ENCODE measurements at regions not wholly inside any gene's neighbourhood (a gene's known extent, or its start where the extent isn't known, plus 50 kb on each side); places are given as distances from the start of the nearest gene placed in this dataset.

DNA sequence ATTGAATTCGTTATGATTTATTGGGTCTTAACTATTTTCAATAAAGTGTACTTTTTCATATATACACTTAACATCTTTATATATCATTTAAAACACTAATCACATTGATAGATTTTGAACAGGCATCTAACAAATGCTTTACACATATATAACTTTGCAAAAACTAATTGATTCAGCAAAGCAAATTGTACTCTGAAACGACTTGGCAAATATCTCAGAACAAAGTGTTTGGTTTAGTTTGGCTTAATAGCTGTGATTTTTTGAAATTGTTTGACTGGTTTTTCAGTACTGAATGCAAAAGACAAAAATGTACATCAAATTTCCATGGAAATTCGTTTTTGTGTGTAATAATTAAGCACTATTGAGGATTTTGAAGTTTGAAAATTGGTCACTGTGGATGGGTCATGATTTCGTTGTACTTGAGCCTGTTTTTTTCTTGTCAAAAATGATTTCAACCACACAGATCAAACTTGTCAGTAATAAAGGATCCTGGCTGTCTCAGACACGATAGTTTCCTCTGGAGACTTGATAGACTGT lies 125.3 kb upstream of the SLC25A13 start:
- intact Hi-C loops (cut with micrococcal nuclease; ENCODE audit: unreplicated experiment), result no loop called here
- TF ChIP-seq, protein P1, sequence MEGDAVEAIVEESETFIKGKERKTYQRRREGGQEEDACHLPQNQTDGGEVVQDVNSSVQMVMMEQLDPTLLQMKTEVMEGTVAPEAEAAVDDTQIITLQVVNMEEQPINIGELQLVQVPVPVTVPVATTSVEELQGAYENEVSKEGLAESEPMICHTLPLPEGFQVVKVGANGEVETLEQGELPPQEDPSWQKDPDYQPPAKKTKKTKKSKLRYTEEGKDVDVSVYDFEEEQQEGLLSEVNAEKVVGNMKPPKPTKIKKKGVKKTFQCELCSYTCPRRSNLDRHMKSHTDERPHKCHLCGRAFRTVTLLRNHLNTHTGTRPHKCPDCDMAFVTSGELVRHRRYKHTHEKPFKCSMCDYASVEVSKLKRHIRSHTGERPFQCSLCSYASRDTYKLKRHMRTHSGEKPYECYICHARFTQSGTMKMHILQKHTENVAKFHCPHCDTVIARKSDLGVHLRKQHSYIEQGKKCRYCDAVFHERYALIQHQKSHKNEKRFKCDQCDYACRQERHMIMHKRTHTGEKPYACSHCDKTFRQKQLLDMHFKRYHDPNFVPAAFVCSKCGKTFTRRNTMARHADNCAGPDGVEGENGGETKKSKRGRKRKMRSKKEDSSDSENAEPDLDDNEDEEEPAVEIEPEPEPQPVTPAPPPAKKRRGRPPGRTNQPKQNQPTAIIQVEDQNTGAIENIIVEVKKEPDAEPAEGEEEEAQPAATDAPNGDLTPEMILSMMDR (IDR thresholded peaks at IDR 0.05; ENCODE audit: unreplicated experiment), result no peak
- no peak for DNase-seq
- CTCF ChIA-PET, result no interaction called here
- Mint-ChIP-seq H3K4me3 (ENCODE audit: low read depth, unreplicated experiment) (no peak overlapping the region), H3K9me3 (ENCODE audit: low read depth, unreplicated experiment) (no peaks in the 10 kb centered on the region), H3K27me3 (ENCODE audit: unreplicated experiment) (no peaks in the 10 kb centered on the region), H3K4me1 (ENCODE audit: low read depth, unreplicated experiment) (no peaks in the 10 kb centered on the region), H3K27ac (ENCODE audit: unreplicated experiment) (no peak overlapping the region), H3K36me3 (ENCODE audit: insufficient read depth, unreplicated experiment) (no peaks in the 10 kb centered on the region)
- no TSS peak for BruUV-seq (replicated peaks)

DNA sequence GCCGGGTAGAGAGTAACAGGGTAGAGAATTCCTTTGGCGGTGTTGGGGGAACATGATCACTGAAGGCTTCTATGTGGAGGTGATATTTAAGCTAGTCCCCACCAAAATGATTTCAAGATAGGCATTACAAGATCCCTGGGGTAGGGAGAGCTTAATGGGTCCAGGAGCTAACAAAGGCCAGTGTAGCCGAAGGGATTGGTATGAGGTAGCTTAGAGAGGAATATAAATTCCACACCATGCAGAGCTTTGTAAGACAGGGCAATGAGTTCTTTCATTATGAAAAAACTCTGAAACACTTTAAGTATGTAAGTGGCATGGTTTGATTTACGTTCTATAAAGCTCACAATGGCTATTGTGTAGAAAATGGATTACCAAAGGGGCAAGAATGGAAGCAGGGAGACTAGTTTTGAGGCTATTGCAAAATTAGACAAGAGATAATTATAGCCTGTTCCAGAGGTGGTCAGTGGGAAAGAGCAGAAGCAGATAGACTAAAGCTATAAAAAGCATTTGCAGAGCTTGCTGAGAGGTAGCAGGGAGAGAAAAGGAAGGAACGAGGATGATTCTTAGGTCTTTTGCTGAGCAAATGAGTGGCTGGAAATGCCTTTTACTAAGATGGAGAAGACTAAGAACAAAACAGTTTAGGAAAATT lies 119.7 kb upstream of the SLC25A13 start:
- intact Hi-C loops (cut with micrococcal nuclease; ENCODE audit: unreplicated experiment), result no loop called here
- Mint-ChIP-seq H3K4me3 (ENCODE audit: low read depth, unreplicated experiment) (no peak overlapping the region), H3K9me3 (ENCODE audit: low read depth, unreplicated experiment) (no peaks in the 10 kb centered on the region), H3K27ac (ENCODE audit: unreplicated experiment) (no peak overlapping the region), H3K27me3 (ENCODE audit: unreplicated experiment) (no peaks in the 10 kb centered on the region), H3K36me3 (ENCODE audit: insufficient read depth, unreplicated experiment) (no peaks in the 10 kb centered on the region), H3K4me1 (ENCODE audit: low read depth, unreplicated experiment) (no peaks in the 10 kb centered on the region)
- CTCF ChIA-PET, result no interaction called here
- TF ChIP-seq, protein P1 (IDR thresholded peaks at IDR 0.05; ENCODE audit: unreplicated experiment), result no peak
- BruUV-seq (replicated peaks), result no TSS peak
- DNase-seq, result no peak

DNA sequence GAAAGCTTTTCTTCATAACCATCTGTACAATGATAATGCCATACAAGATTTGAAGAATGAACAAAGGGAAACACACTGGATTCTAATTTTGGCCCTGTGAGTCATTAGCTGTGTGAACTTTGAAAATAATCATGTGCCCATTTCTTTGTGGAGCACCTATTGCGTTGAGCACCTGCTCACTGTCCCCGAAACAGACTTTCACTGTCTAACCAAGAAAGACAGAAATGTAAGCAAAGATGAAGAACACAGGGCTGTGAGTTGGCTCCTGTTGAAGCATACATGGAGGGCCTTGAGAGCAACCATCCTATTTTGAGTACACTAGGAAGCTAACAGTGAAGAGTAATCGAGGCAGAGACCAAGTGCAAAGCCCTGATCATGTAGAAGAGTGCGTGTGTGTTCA lies 118.4 kb upstream of the SLC25A13 start:
- DNase-seq, result no peak
- TF ChIP-seq, protein P1 (IDR thresholded peaks at IDR 0.05; ENCODE audit: unreplicated experiment), result no peak
- Mint-ChIP-seq H3K4me1 (ENCODE audit: low read depth, unreplicated experiment) (no peaks in the 10 kb centered on the region), H3K9me3 (ENCODE audit: low read depth, unreplicated experiment) (no peaks in the 10 kb centered on the region), H3K27me3 (ENCODE audit: unreplicated experiment) (no peaks in the 10 kb centered on the region), H3K36me3 (ENCODE audit: insufficient read depth, unreplicated experiment) (no peaks in the 10 kb centered on the region), H3K27ac (ENCODE audit: unreplicated experiment) (no peak overlapping the region), H3K4me3 (ENCODE audit: low read depth, unreplicated experiment) (no peak overlapping the region)
- BruUV-seq (replicated peaks), result no TSS peak
- CTCF ChIA-PET, result no interaction called here
- intact Hi-C loops (cut with micrococcal nuclease; ENCODE audit: unreplicated experiment), result no loop called here

DNA sequence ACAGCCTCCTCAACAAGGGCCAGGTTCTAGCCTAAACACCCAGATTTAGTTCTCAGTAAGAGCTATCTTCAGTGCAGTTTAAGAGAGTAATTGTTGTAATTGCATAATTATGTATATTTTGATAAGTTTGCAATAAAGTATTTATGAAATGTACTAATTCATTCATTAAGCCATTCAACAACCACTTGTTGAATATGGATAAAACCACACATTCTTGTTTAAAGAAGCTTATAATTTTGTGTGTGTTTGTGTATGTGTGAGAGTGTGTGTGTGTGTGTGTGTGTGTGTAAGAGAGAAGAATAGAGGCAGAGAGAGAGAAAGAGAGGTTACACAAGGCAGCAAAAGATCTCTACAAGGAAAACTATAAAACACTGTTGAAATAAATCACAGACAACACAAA lies 115.0 kb upstream of the SLC25A13 start:
- DNase-seq, result no peak
- Mint-ChIP-seq H3K9me3 (ENCODE audit: low read depth, unreplicated experiment) (no peaks in the 10 kb centered on the region), H3K4me3 (ENCODE audit: low read depth, unreplicated experiment) (no peak overlapping the region), H3K27me3 (ENCODE audit: unreplicated experiment) (no peaks in the 10 kb centered on the region), H3K27ac (ENCODE audit: unreplicated experiment) (no peak overlapping the region), H3K4me1 (ENCODE audit: low read depth, unreplicated experiment) (no peaks in the 10 kb centered on the region), H3K36me3 (ENCODE audit: insufficient read depth, unreplicated experiment) (no peaks in the 10 kb centered on the region)
- TF ChIP-seq, protein P1 (IDR thresholded peaks at IDR 0.05; ENCODE audit: unreplicated experiment), result no peak
- intact Hi-C loops (cut with micrococcal nuclease; ENCODE audit: unreplicated experiment), result no loop called here
- BruUV-seq (replicated peaks), result no TSS peak
- CTCF ChIA-PET, result no interaction called here

Data from Calu3 (cell line).